ENCODE measurements at regions not wholly inside any gene's neighbourhood (a gene's known extent, or its start where the extent isn't known, plus 50 kb on each side); places are given as distances from the start of the nearest gene placed in this dataset.
"Not testable (repeated sequence)": the region's sequence is repeated elsewhere in the genome, so short reads cannot be mapped to it uniquely, and the experiment has no call there.

DNA sequence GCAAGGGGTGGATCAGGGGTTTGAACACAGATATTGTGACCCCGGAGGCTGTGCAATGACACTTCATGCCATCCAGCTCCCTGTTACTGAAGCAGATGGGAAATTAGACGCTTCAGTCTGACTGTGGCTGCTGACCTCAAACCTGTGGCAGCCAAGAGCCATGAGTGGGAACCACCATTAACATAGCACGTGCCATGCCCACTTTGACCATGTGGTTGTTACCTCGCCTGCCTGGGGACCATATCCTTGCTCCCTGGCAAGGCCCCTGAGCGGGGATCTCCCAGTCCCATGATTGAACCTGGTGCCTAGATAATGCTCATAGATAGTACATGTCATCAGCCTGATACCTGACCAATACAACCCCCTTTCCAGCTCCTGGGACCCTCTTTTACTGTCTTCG, 68.9 kb downstream of the CYP26B1 start:
- Histone ChIP-seq H4K20me1 (ENCODE audit: insufficient read depth, low read length) (no peaks in the 10 kb centered on the region), H2AFZ (ENCODE audit: low read length) (no peak overlapping the region), H3K79me2 (ENCODE audit: low read length) (no peaks in the 10 kb centered on the region), H3K4me3 (ENCODE audit: low read length) (no peak overlapping the region), H3K9ac (ENCODE audit: low read length) (no peak overlapping the region), H3K9me3 (replicated peaks; ENCODE audit: insufficient read depth, low read length) (no peaks in the 10 kb centered on the region), H3K27ac (ENCODE audit: low read length) (no peak overlapping the region), H3F3A (ENCODE audit: insufficient read depth, low read length) (no peaks in the 10 kb centered on the region), H3K27me3 (replicated peaks; ENCODE audit: insufficient read depth, low read length) (no peaks in the 10 kb centered on the region), H3K4me2 (ENCODE audit: low read depth, low read length) (no peak overlapping the region), H3K36me3 (replicated peaks; ENCODE audit: insufficient read depth, low read length) (no peaks in the 10 kb centered on the region), H3K9me2 (replicated peaks; ENCODE audit: insufficient read depth, low read length) (no peaks in the 10 kb centered on the region), H3K4me1 (ENCODE audit: low read length) (no peaks in the 10 kb centered on the region)
- DNase-seq: no peak
- TF ChIP-seq EZH2phosphoT487 (IDR thresholded peaks at IDR 0.05; ENCODE audit: low read length) (no peak), EZH2 (optimal IDR thresholded peaks at IDR 0.05; ENCODE audit: low read depth, low read length) (no peak)
- TF ChIP-seq, protein P1, sequence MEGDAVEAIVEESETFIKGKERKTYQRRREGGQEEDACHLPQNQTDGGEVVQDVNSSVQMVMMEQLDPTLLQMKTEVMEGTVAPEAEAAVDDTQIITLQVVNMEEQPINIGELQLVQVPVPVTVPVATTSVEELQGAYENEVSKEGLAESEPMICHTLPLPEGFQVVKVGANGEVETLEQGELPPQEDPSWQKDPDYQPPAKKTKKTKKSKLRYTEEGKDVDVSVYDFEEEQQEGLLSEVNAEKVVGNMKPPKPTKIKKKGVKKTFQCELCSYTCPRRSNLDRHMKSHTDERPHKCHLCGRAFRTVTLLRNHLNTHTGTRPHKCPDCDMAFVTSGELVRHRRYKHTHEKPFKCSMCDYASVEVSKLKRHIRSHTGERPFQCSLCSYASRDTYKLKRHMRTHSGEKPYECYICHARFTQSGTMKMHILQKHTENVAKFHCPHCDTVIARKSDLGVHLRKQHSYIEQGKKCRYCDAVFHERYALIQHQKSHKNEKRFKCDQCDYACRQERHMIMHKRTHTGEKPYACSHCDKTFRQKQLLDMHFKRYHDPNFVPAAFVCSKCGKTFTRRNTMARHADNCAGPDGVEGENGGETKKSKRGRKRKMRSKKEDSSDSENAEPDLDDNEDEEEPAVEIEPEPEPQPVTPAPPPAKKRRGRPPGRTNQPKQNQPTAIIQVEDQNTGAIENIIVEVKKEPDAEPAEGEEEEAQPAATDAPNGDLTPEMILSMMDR (IDR thresholded peaks at IDR 0.05; ENCODE audit: low read length): no peak

DNA sequence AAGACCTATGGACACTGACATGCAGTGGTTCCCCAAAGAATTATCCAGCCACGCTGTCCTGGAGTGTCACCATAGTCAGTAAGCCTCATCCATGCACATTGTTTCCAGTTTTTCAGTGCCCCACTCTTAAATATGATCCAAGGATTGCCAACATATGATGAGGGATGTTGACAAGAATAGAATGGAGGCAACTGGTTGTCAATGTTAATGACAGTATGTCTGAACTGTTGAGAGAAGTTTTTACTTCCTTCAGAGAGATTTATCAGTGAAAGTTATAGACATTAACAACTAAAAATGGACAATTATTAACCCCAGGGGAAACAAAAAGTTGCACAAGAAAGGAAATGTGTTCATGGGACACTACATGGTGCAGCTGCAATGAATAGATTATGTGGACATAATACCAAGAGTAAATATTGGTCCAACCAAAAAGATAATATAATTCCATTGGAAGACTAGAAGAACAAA, 69.9 kb downstream of the CYP26B1 start:
- no peak overlapping the region for H3K27ac ChIP-seq (ENCODE audit: low read length)
- no peaks in the 10 kb centered on the region for H3F3A ChIP-seq (ENCODE audit: insufficient read depth, low read length)
- no peak overlapping the region for H2AFZ ChIP-seq (ENCODE audit: low read length)
- no peak for DNase-seq
- H3K79me2 ChIP-seq (ENCODE audit: low read length): no peaks in the 10 kb centered on the region
- H3K27me3 ChIP-seq (replicated peaks; ENCODE audit: insufficient read depth, low read length): no peaks in the 10 kb centered on the region
- no peaks in the 10 kb centered on the region for H3K9me3 ChIP-seq (replicated peaks; ENCODE audit: insufficient read depth, low read length)
- H3K9me2 ChIP-seq (replicated peaks; ENCODE audit: insufficient read depth, low read length): no peaks in the 10 kb centered on the region
- no peaks in the 10 kb centered on the region for H3K4me1 ChIP-seq (ENCODE audit: low read length)
- H3K4me3 ChIP-seq (ENCODE audit: low read length): no peak overlapping the region
- no peak overlapping the region for H3K9ac ChIP-seq (ENCODE audit: low read length)
- no peak overlapping the region for H3K4me2 ChIP-seq (ENCODE audit: low read depth, low read length)
- no peaks in the 10 kb centered on the region for H3K36me3 ChIP-seq (replicated peaks; ENCODE audit: insufficient read depth, low read length)
- TF ChIP-seq EZH2phosphoT487 (IDR thresholded peaks at IDR 0.05; ENCODE audit: low read length): no peak
- TF ChIP-seq, protein P1 (IDR thresholded peaks at IDR 0.05; ENCODE audit: low read length): no peak
- TF ChIP-seq EZH2 (optimal IDR thresholded peaks at IDR 0.05; ENCODE audit: low read depth, low read length): no peak
- H4K20me1 ChIP-seq (ENCODE audit: insufficient read depth, low read length): no peaks in the 10 kb centered on the region

DNA sequence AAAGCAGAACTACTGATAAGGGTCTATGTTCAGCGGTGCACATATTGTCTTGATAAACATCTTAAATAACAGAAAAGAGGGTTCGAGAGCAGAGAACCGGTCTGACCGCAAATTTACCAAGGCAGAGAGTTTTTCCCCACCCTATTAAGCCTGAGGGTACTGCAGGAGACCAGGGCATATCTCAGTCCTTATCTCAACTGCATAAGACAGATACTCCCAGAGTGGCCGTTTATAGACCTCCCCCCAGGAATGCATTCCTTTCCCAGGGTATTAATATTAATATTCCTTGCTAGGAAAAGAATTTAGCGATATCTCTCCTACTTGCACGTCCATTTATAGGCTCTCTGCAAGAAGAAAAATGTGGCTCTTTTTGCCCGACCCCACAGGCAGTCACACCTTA, 74.3 kb downstream of the CYP26B1 start:
- H3K4me1 ChIP-seq (ENCODE audit: low read length); H3K4me3 ChIP-seq (ENCODE audit: low read length); DNase-seq; H4K20me1 ChIP-seq (ENCODE audit: insufficient read depth, low read length); H3K36me3 ChIP-seq (replicated peaks; ENCODE audit: insufficient read depth, low read length); H3K9me3 ChIP-seq (replicated peaks; ENCODE audit: insufficient read depth, low read length); H2AFZ ChIP-seq (ENCODE audit: low read length); H3K27me3 ChIP-seq (replicated peaks; ENCODE audit: insufficient read depth, low read length); H3K4me2 ChIP-seq (ENCODE audit: low read depth, low read length); H3K9me2 ChIP-seq (replicated peaks; ENCODE audit: insufficient read depth, low read length); H3K27ac ChIP-seq (ENCODE audit: low read length); H3K9ac ChIP-seq (ENCODE audit: low read length); H3F3A ChIP-seq (ENCODE audit: insufficient read depth, low read length); H3K79me2 ChIP-seq (ENCODE audit: low read length): not testable (repeated sequence)

DNA sequence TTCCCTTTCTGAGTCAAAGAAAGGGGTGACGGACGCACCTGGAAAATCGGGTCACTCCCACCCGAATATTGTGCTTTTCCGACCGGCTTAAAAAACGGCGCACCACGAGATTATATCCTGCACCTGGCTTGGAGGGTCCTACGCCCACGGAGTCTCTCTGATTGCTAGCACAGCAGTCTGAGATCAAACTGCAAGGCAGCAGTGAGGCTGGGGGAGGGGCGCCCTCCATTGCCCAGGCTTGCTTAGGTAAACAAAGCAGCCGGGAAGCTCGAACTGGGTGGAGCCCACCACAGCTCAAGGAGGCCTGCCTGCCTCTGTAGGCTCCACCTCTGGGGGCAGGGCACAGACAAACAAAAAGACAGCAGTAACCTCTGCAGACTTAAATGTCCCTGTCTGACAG, 83.5 kb downstream of the CYP26B1 start:
- H3K9me3 ChIP-seq (replicated peaks; ENCODE audit: insufficient read depth, low read length); H4K20me1 ChIP-seq (ENCODE audit: insufficient read depth, low read length): not testable (repeated sequence)

More for the DNA sequence above, 83.5 kb downstream of the CYP26B1 start:
- not testable (repeated sequence) for DNase-seq; H3K9me2 ChIP-seq (replicated peaks; ENCODE audit: insufficient read depth, low read length); H3K27me3 ChIP-seq (replicated peaks; ENCODE audit: insufficient read depth, low read length); H3F3A ChIP-seq (ENCODE audit: insufficient read depth, low read length); H3K4me1 ChIP-seq (ENCODE audit: low read length); H3K4me3 ChIP-seq (ENCODE audit: low read length); H3K9ac ChIP-seq (ENCODE audit: low read length); H3K27ac ChIP-seq (ENCODE audit: low read length); H2AFZ ChIP-seq (ENCODE audit: low read length); H3K79me2 ChIP-seq (ENCODE audit: low read length); H3K36me3 ChIP-seq (replicated peaks; ENCODE audit: insufficient read depth, low read length); H3K4me2 ChIP-seq (ENCODE audit: low read depth, low read length)

All from MM.1S (cell line).